ENCODE measurements at regions not wholly inside any gene's neighbourhood (a gene's known extent, or its start where the extent isn't known, plus 50 kb on each side); places are given as distances from the start of the nearest gene placed in this dataset.

DNA sequence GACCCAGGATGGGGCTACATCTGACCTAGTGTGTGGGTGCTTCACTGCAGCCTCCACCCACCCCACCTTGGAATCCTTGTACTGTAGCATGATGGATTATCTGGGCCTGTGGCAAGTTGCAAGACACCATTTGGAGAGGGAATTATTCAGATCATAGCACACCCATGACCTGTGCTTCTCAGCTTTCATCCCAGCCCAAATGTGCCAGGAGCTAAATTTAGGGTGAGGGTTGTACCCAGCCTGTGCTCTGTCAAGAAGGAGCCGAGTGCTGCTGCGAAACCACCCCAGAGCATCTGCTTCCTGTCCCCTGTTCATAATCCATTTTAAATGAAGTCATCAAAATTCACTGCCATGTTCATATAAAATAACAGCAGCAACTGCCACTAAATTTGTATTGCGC lies 394.5 kb downstream of the SHANK2 start:
- POLR2A ChIA-PET: no interaction called here
- DNase-seq (ENCODE audit: low read depth, low spot score): no peak
- CTCF ChIA-PET: no interaction called here
- H3K4me3 ChIP-seq (ENCODE audit: low read depth, low read length): no peak overlapping the region
- TF ChIP-seq, protein P1, sequence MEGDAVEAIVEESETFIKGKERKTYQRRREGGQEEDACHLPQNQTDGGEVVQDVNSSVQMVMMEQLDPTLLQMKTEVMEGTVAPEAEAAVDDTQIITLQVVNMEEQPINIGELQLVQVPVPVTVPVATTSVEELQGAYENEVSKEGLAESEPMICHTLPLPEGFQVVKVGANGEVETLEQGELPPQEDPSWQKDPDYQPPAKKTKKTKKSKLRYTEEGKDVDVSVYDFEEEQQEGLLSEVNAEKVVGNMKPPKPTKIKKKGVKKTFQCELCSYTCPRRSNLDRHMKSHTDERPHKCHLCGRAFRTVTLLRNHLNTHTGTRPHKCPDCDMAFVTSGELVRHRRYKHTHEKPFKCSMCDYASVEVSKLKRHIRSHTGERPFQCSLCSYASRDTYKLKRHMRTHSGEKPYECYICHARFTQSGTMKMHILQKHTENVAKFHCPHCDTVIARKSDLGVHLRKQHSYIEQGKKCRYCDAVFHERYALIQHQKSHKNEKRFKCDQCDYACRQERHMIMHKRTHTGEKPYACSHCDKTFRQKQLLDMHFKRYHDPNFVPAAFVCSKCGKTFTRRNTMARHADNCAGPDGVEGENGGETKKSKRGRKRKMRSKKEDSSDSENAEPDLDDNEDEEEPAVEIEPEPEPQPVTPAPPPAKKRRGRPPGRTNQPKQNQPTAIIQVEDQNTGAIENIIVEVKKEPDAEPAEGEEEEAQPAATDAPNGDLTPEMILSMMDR (IDR thresholded peaks at IDR 0.05; ENCODE audit: insufficient read depth, low read length, missing control alignments): no peak

DNA sequence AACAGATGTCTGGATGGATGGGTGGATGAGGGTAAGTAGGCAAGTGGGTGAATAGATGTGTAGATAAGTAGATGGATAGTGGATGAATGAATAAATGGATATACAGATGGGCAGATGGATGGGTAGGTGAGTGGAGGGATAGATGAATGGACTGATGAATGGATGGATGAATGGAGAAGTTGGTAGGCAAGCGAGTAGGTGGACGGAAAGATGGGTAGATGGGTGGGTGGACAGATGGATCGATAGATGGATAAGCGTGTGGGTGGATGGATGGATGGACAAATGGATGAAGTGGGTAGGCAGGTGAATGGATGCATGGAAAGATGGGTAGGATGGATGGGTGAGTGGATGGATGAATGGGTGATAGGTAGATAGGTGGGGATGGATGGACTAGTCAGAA lies 393.2 kb downstream of the SHANK2 start:
- H3K4me3 ChIP-seq (ENCODE audit: low read depth, low read length): no peak overlapping the region
- POLR2A ChIA-PET: no interaction called here
- DNase-seq (ENCODE audit: low read depth, low spot score): no peak
- TF ChIP-seq, protein P1 (IDR thresholded peaks at IDR 0.05; ENCODE audit: insufficient read depth, low read length, missing control alignments): no peak
- CTCF ChIA-PET: no interaction called here

- H3K4me3 ChIP-seq (ENCODE audit: low read depth, low read length): no peak overlapping the region
- DNase-seq (ENCODE audit: low read depth, low spot score): no peak
- POLR2A ChIA-PET: no interaction called here
- TF ChIP-seq, protein P1 (IDR thresholded peaks at IDR 0.05; ENCODE audit: insufficient read depth, low read length, missing control alignments): no peak
- CTCF ChIA-PET: no interaction called here
Measured at GRCh38 chr11:70860888-70861287, 391.5 kb downstream of the SHANK2 start.

GRCh38 chr11:70861559-70861958 lies 390.8 kb downstream of the SHANK2 start:
- ChIA-PET CTCF (no interaction called here), POLR2A (no interaction called here)
- TF ChIP-seq, protein P1 (IDR thresholded peaks at IDR 0.05; ENCODE audit: insufficient read depth, low read length, missing control alignments): no peak
- no peak for DNase-seq (ENCODE audit: low read depth, low spot score)
- H3K4me3 ChIP-seq (ENCODE audit: low read depth, low read length): no peak overlapping the region

DNA sequence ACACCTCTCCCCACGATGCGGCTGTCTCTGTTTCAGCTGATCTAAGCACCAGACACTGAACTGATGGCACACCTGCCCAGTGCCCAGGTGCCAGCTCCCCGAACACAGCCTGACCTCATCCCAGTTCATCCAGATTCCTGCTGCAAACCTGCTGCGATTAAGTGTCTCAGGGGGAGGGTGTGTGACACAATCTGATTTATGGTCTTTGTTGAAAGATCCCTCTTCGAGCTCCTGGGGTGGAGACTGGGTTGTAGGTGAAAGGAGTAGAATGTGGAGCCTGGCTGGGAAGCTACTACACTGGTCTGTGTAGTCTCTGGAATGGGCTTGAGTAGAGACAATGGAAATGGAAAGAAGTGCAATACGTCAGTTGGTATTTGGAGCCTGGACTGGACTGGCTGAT lies 390.3 kb downstream of the SHANK2 start:
- DNase-seq (ENCODE audit: low read depth, low spot score): no peak
- ChIA-PET POLR2A (no interaction called here), CTCF (no interaction called here)
- TF ChIP-seq, protein P1 (IDR thresholded peaks at IDR 0.05; ENCODE audit: insufficient read depth, low read length, missing control alignments): no peak
- H3K4me3 ChIP-seq (ENCODE audit: low read depth, low read length): no peak overlapping the region

GRCh38 chr11:70863186-70863585 lies 389.2 kb downstream of the SHANK2 start:
- DNase-seq (ENCODE audit: low read depth, low spot score): no peak
- CTCF ChIA-PET: no interaction called here
- POLR2A ChIA-PET: no interaction called here
- no peak overlapping the region for H3K4me3 ChIP-seq (ENCODE audit: low read depth, low read length)
- TF ChIP-seq, protein P1 (IDR thresholded peaks at IDR 0.05; ENCODE audit: insufficient read depth, low read length, missing control alignments): no peak

Data from AG04449 (cell line).